HepG2 (cell line): ENCODE measurements at regions not wholly inside any gene's neighbourhood (a gene's known extent, or its start where the extent isn't known, plus 50 kb on each side); places are given as distances from the start of the nearest gene placed in this dataset.

Experiments
- ATAC-seq: fragments of 200-7000 bp; cut with Tn5 transposase; 3 replicates; pipeline ENCODE4 v1.9.1; 2020; ENCODE audit warnings: mild to moderate bottlenecking, moderate library complexity
- BruUV-seq: library from RNA; stranded (reverse); fragments of 400-500 nt; replicated peaks from 2 replicates; lab custom pipeline; 2021; lab: Mats Ljungman, UMichigan
- CTCF ChIA-PET: fragments of 300-600 bp; formaldehyde crosslinking; extraction: SDS; loops from one replicate; lab custom pipeline; 2021; ENCODE audit warnings: low total read pairs, inconsistent platforms, low intra/inter-chr PET ratio; lab: Yijun Ruan, JAX
- POLR2A ChIA-PET: fragments of 350-600 bp; sonication (Branson Sonifier 250); formaldehyde crosslinking; loops from one replicate; lab custom pipeline; 2020; ENCODE audit warnings: antibody characterized with exemption, inconsistent platforms; lab: Yijun Ruan, JAX
- DNase-seq: peaks from one replicate; pipeline ENCODE4 v3.0.0-alpha.2; 2015; ENCODE audit warnings: low spot score
- FAIRE-seq: peaks from 3 replicates; lab custom pipeline; 2011; peaks lifted over from hg19 to GRCh38; lab: Jason Lieb, UNC
- H2AFZ ChIP-seq: one replicate; pipeline ENCODE4 v1.6.1; 2011; ENCODE audit warnings: low read length, inconsistent platforms
- H3K27ac ChIP-seq: fragments of 300-600 bp; 3 replicates; pipeline ENCODE4 v1.8.0; 2011; ENCODE audit warnings: mixed run types, mild to moderate bottlenecking, mixed read lengths, low read length, inconsistent platforms; ENCODE audit not compliant: insufficient read depth; ENCODE audit errors: extremely low read length
- H3K27me3 ChIP-seq, 2 experiments: fragments of 200-600 bp in 1 of 2; 2 replicates in 1 of 2; 3 replicates in 1 of 2; pipeline versions ENCODE4 v1.6.0 to v1.8.0; 2011; ENCODE audit warnings: low read length in 2 of 2, mild to moderate bottlenecking in 2 of 2, moderate library complexity in 2 of 2, inconsistent platforms in 1 of 2; ENCODE audit not compliant: insufficient read depth in 2 of 2, control insufficient read depth in 1 of 2
- H3K36me3 ChIP-seq, 2 experiments: fragments of 200-600 bp in 1 of 2; replicated peaks in 1 of 2; 2 replicates in 1 of 2; 3 replicates in 1 of 2; pipeline versions ENCODE4 v1.5.1 to v1.8.0; 2011; ENCODE audit warnings: low read length in 2 of 2, inconsistent platforms in 1 of 2; ENCODE audit not compliant: insufficient read depth in 2 of 2, control insufficient read depth in 1 of 2
- H3K4me1 ChIP-seq: 2 replicates; pipeline ENCODE4 v1.5.1; 2012; ENCODE audit warnings: low read length, inconsistent platforms; ENCODE audit not compliant: insufficient read depth
- H3K4me2 ChIP-seq: 2 replicates; pipeline ENCODE4 v1.6.0; 2011; ENCODE audit warnings: low read depth, low read length, inconsistent platforms
- H3K4me3 ChIP-seq, 3 experiments: fragments of 200-600 bp in 1 of 3; sonication (generic), shearing (Covaris generic) in 1 of 3; replicated peaks in 1 of 3; 2 replicates each; pipeline ENCODE4 v1.5.1; 2011 to 2016; ENCODE audit warnings: low read length in 3 of 3, inconsistent platforms in 2 of 3, low read depth in 2 of 3, mild to moderate bottlenecking in 2 of 3, control low read depth in 1 of 3, mixed read lengths in 1 of 3; ENCODE audit not compliant: insufficient read depth in 1 of 3
- H3K79me2 ChIP-seq: one replicate; pipeline ENCODE4 v1.6.1; 2011; ENCODE audit warnings: low read length, inconsistent platforms; ENCODE audit not compliant: insufficient read depth
- H3K9ac ChIP-seq: 2 replicates; pipeline ENCODE4 v1.6.0; 2011; ENCODE audit warnings: mild to moderate bottlenecking, low read depth, low read length, inconsistent platforms; ENCODE audit not compliant: insufficient read depth
- H3K9me3 ChIP-seq: 2 replicates; pipeline ENCODE4 v1.5.1; 2012; ENCODE audit warnings: mild to moderate bottlenecking, low read length
- H4K20me1 ChIP-seq: 2 replicates; pipeline ENCODE4 v1.6.0; 2011; ENCODE audit warnings: inconsistent platforms, mild to moderate bottlenecking, low read length, moderate library complexity; ENCODE audit not compliant: insufficient read depth
- CEBPB ChIP-seq: IDR thresholded peaks from 2 replicates; pipeline ENCODE4 v1.6.1; 2011; ENCODE audit warnings: low read depth, low read length, improper control_type of control experiment, borderline replicate concordance
- RBM39 ChIP-seq: fragments of 200-400 bp; formaldehyde crosslinking; IDR thresholded peaks from one replicate; pipeline ENCODE4 v1.6.1; 2018; ENCODE audit warnings: antibody characterized with exemption, mild to moderate bottlenecking, low read depth, low read length; ENCODE audit not compliant: poor library complexity, severe bottlenecking
- ZNF713 ChIP-seq: sonication (generic); formaldehyde crosslinking; IDR thresholded peaks from 2 replicates; pipeline ENCODE4 v1.4.0; 2020; ENCODE audit warnings: mild to moderate bottlenecking, missing genetic modification reagents
- WGBS: methylation state at CpG from one replicate; pipeline ENCODE4 v1.1.6; 2017; ENCODE audit warnings: low lambda C conversion rate; 5-methylcytosine and 5-hydroxymethylcytosine counted together
- in situ Hi-C: cut with HindIII; loops from 2 replicates; pipeline ENCODE4 v1.10.0; 2017; ENCODE audit warnings: low pct_unique_long_range_greater_than_20kb; ENCODE audit not compliant: extremely low pct_ligation_motif_present
- intact Hi-C: fragments of 100-400 bp; cut with micrococcal nuclease; formaldehyde crosslinking; loops from one replicate; pipeline ENCODE4 v1.10.0; 2022; ENCODE audit not compliant: unreplicated experiment
- TF ChIP-seq, protein P1 (sequence below): sonication (generic); formaldehyde crosslinking; conservative IDR thresholded peaks from 2 replicates; pipeline ENCODE4 v1.4.0; 2020; ENCODE audit warnings: missing genetic modification reagents

- in situ Hi-C loops = no loop called here
- no peaks in the 10 kb centered on the region for H4K20me1 ChIP-seq
These were observed 57.0 kb upstream of the MSN start for GRCh38 chrX:65610481-65610880.

GRCh38 chrX:65610040-65610439 lies 57.4 kb upstream of the MSN start:
- ChIA-PET POLR2A (no interaction called here), CTCF (no interaction called here)
- no peaks in the 10 kb centered on the region for H3K4me1 ChIP-seq
- no peak overlapping the region for H2AFZ ChIP-seq
- no peak for FAIRE-seq
- no peaks in the 10 kb centered on the region for H3K27me3 ChIP-seq
- TF ChIP-seq ZNF713 (CRISPR knock-in tag) (no peak), CEBPB (0 out of 2 replicates have a peak, but pooled peaks have one; percentile 10)
- TF ChIP-seq, all 625 proteins: peak for 1
- H3K9me3 ChIP-seq = no peaks in the 10 kb centered on the region
- in situ Hi-C loops = no loop called here
- intact Hi-C loops = no loop called here
- no peak overlapping the region for H3K4me3 ChIP-seq
- no peak overlapping the region for H3K27ac ChIP-seq
- ATAC-seq (no peak), DNase-seq (no peak)
- no peak overlapping the region for H3K9ac ChIP-seq
- no peaks in the 10 kb centered on the region for H4K20me1 ChIP-seq
- 29% methylated on average over 3 of the region's 3 CpGs for WGBS
- no peaks in the 10 kb centered on the region for H3K79me2 ChIP-seq
- no TSS peak for BruUV-seq
- no peaks in the 10 kb centered on the region for H3K36me3 ChIP-seq
- no peak overlapping the region for H3K4me2 ChIP-seq

More at GRCh38 chrX:65610481-65610880, 57.0 kb upstream of the MSN start:
- BruUV-seq = no TSS peak
- Histone ChIP-seq H3K4me2 (no peak overlapping the region), H3K27me3 (no peaks in the 10 kb centered on the region), H3K79me2 (no peaks in the 10 kb centered on the region), H3K4me1 (no peaks in the 10 kb centered on the region), H3K9me3 (no peaks in the 10 kb centered on the region), H2AFZ (no peak overlapping the region), H3K27ac (no peak overlapping the region), H3K4me3 (no peak overlapping the region), H3K9ac (no peak overlapping the region), H3K36me3 (no peaks in the 10 kb centered on the region)
- POLR2A ChIA-PET = no interaction called here
- intact Hi-C loops = no loop called here
- no peak for ATAC-seq
- no peak for DNase-seq
- CTCF ChIA-PET = no interaction called here
- TF ChIP-seq RBM39 = no peak
- TF ChIP-seq, protein P1, sequence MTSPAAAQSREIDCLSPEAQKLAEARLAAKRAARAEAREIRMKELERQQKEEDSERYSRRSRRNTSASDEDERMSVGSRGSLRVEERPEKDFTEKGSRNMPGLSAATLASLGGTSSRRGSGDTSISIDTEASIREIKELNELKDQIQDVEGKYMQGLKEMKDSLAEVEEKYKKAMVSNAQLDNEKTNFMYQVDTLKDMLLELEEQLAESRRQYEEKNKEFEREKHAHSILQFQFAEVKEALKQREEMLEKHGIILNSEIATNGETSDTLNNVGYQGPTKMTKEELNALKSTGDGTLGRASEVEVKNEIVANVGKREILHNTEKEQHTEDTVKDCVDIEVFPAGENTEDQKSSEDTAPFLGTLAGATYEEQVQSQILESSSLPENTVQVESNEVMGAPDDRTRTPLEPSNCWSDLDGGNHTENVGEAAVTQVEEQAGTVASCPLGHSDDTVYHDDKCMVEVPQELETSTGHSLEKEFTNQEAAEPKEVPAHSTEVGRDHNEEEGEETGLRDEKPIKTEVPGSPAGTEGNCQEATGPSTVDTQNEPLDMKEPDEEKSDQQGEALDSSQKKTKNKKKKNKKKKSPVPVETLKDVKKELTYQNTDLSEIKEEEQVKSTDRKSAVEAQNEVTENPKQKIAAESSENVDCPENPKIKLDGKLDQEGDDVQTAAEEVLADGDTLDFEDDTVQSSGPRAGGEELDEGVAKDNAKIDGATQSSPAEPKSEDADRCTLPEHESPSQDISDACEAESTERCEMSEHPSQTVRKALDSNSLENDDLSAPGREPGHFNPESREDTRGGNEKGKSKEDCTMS (CRISPR knock-in tag) = no peak
- no peak for FAIRE-seq
